ENCODE measurements at regions not wholly inside any gene's neighbourhood (a gene's known extent, or its start where the extent isn't known, plus 50 kb on each side); places are given as distances from the start of the nearest gene placed in this dataset.

DNA sequence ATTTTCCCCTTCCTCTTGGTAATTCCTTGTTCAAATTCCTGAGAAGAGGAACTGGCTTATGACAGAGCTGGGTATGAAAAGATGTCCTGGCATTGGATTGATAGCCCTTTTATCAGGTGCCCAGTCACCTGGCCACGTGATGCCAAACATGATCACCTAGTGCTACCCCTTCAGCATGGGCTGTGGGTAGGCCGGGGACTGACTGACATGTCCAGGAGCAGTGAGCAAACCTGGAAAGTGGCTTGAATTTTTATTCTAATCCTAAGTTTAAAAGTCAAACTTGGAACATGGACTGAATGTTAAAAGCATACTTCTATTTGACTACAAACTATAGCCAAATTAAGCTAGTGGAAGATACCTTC is 99.7 kb upstream of the CXCL13 start:
- no peaks in the 10 kb centered on the region for H3K36me3 Mint-ChIP-seq (ENCODE audit: low read depth)
- Histone ChIP-seq H3K27me3 (ENCODE audit: insufficient read depth) (no peaks in the 10 kb centered on the region), H3F3A (replicated peaks; ENCODE audit: low read depth) (no peaks in the 10 kb centered on the region), H4K20me1 (replicated peaks; ENCODE audit: insufficient read depth) (no peaks in the 10 kb centered on the region), H3K36me3 (ENCODE audit: insufficient read depth) (no peaks in the 10 kb centered on the region), H3K4me2 (no peak overlapping the region), H3K9me2 (ENCODE audit: insufficient read depth) (no peaks in the 10 kb centered on the region), H3K4me3 (no peak overlapping the region), H3K27ac (ENCODE audit: low read depth) (no peak overlapping the region), H3K4me1 (ENCODE audit: insufficient read depth) (no peaks in the 10 kb centered on the region), H3K79me2 (replicated peaks; ENCODE audit: insufficient read depth) (no peaks in the 10 kb centered on the region), H2AFZ (no peak overlapping the region)
- DNase-seq (ENCODE audit: low spot score) (no peak), ATAC-seq (no peak)
- H3K4me1 Mint-ChIP-seq: no peaks in the 10 kb centered on the region
- no peak for TF ChIP-seq CREB1 (CRISPR knock-in tag; IDR thresholded peaks at IDR 0.05; ENCODE audit: low read depth)
- no peak for TF ChIP-seq POLR2AphosphoS5 (IDR thresholded peaks at IDR 0.05; ENCODE audit: low read depth)
- no peak for TF ChIP-seq REST (IDR thresholded peaks at IDR 0.05; ENCODE audit: unreplicated experiment)
- TF ChIP-seq NANOG (IDR thresholded peaks at IDR 0.05; ENCODE audit: borderline replicate concordance): no peak
- TF ChIP-seq JUNB (IDR thresholded peaks at IDR 0.05; ENCODE audit: unreplicated experiment): no peak
- no peak for TF ChIP-seq ZNF114 (CRISPR knock-in tag; IDR thresholded peaks at IDR 0.05)
- no peak for TF ChIP-seq STAT1 (IDR thresholded peaks at IDR 0.05; ENCODE audit: unreplicated experiment)
- no peak for TF ChIP-seq CTCF (conservative IDR thresholded peaks at IDR 0.05; ENCODE audit: low read depth in 2 of 2)
- TF ChIP-seq ZNF462 (CRISPR knock-in tag; IDR thresholded peaks at IDR 0.05): no peak
- TF ChIP-seq, protein P1, sequence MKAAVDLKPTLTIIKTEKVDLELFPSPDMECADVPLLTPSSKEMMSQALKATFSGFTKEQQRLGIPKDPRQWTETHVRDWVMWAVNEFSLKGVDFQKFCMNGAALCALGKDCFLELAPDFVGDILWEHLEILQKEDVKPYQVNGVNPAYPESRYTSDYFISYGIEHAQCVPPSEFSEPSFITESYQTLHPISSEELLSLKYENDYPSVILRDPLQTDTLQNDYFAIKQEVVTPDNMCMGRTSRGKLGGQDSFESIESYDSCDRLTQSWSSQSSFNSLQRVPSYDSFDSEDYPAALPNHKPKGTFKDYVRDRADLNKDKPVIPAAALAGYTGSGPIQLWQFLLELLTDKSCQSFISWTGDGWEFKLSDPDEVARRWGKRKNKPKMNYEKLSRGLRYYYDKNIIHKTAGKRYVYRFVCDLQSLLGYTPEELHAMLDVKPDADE (IDR thresholded peaks at IDR 0.05): no peak
- no peak for TF ChIP-seq EZH2phosphoT487 (IDR thresholded peaks at IDR 0.05; ENCODE audit: unreplicated experiment)
- no peak for TF ChIP-seq ZNF331 (CRISPR knock-in tag; IDR thresholded peaks at IDR 0.05; ENCODE audit: low read depth)
- no peaks in the 10 kb centered on the region for H3K9me3 Mint-ChIP-seq
- no peak overlapping the region for H3K4me3 Mint-ChIP-seq
- peaks cover 1% of the 10 kb centered on the region for H3K27me3 Mint-ChIP-seq (ENCODE audit: insufficient read depth, low read depth, poor library complexity)
- H3K27ac Mint-ChIP-seq: no peak overlapping the region
